CD4-positive, alpha-beta T cell (primary cell): ENCODE measurements at regions not wholly inside any gene's neighbourhood (a gene's known extent, or its start where the extent isn't known, plus 50 kb on each side); places are given as distances from the start of the nearest gene placed in this dataset.

ENCODE experiments used
- ATAC-seq: fragments of 200-7000 bp; cut with Tn5 transposase; one replicate; pipeline ENCODE4 v1.10.0; 2022; ENCODE audit warnings: mild to moderate bottlenecking; ENCODE audit not compliant: poor library complexity
- CTCF ChIA-PET: fragments of 350-600 bp; sonication (Branson Sonifier 250); formaldehyde crosslinking; loops from one replicate; lab custom pipeline; 2021; ENCODE audit warnings: antibody characterized with exemption, inconsistent platforms; lab: Charles Lee
- POLR2A ChIA-PET: fragments of 350-600 bp; sonication (Branson Sonifier 250); formaldehyde crosslinking; loops from one replicate; lab custom pipeline; 2021; ENCODE audit warnings: antibody characterized with exemption, inconsistent platforms; lab: Charles Lee
- DNase-seq, 14 experiments: peaks; one replicate each; pipeline ENCODE4 v3.0.0-alpha.2; 2013 to 2020; ENCODE audit warnings: mixed read lengths in 2 of 14
- H3K27ac ChIP-seq, 2 donors: one replicate each; pipeline versions ENCODE4 v1.5.1 to v1.7.0; 2013; ENCODE audit warnings: low read length in 2 of 2, low read depth in 1 of 2, mild to moderate bottlenecking in 1 of 2
- H3K27me3 ChIP-seq, 2 experiments: 1 replicate in 1 of 2; 2 replicates in 1 of 2; pipeline versions ENCODE4 v1.6.1 to v1.7.0; 2013; ENCODE audit warnings: low read length in 2 of 2, control low read depth in 1 of 2, mild to moderate bottlenecking in 1 of 2, moderate library complexity in 1 of 2; ENCODE audit not compliant: insufficient read depth in 2 of 2, control insufficient read depth in 1 of 2
- H3K36me3 ChIP-seq: one replicate; pipeline ENCODE4 v1.6.1; 2013; ENCODE audit warnings: low read length, control low read depth; ENCODE audit not compliant: insufficient read depth
- H3K4me1 ChIP-seq: one replicate; pipeline ENCODE4 v1.6.1; 2013; ENCODE audit warnings: low read length, control low read depth; ENCODE audit not compliant: insufficient read depth
- H3K4me3 ChIP-seq: one replicate; pipeline ENCODE4 v1.5.1; 2013; ENCODE audit warnings: mild to moderate bottlenecking, low read length, moderate library complexity
- H3K9me3 ChIP-seq, 2 experiments: 1 replicate in 1 of 2; 2 replicates in 1 of 2; pipeline versions ENCODE4 v1.6.1 to v1.7.0; 2013; ENCODE audit warnings: low read length in 2 of 2, mild to moderate bottlenecking in 2 of 2, control low read depth in 1 of 2, moderate library complexity in 1 of 2; ENCODE audit not compliant: control insufficient read depth in 1 of 2, insufficient read depth in 1 of 2
- H3K27ac Mint-ChIP-seq: one replicate; pipeline ENCODE4 v1.8.0; 2020; ENCODE audit warnings: mixed read lengths
- H3K27me3 Mint-ChIP-seq: one replicate; pipeline ENCODE4 v1.8.0; 2021; ENCODE audit warnings: mixed read lengths
- H3K36me3 Mint-ChIP-seq: one replicate; pipeline ENCODE4 v1.8.0; 2021; ENCODE audit warnings: low read depth, mixed read lengths
- H3K4me1 Mint-ChIP-seq: one replicate; pipeline ENCODE4 v1.8.0; 2021; ENCODE audit warnings: low read depth, mixed read lengths
- H3K4me3 Mint-ChIP-seq: one replicate; pipeline ENCODE4 v1.8.0; 2020; ENCODE audit warnings: mild to moderate bottlenecking, mixed read lengths
- H3K9me3 Mint-ChIP-seq: one replicate; pipeline ENCODE4 v1.8.0; 2020; ENCODE audit warnings: mixed read lengths
- CTCF ChIP-seq: fragments of 200-600 bp; IDR thresholded peaks from one replicate; pipeline ENCODE4 v1.8.0; 2022; ENCODE audit warnings: antibody characterized with exemption, mild to moderate bottlenecking
- intact Hi-C, 2 experiments: fragments of 100-400 bp; cut with DNase I in 1 of 2; cut with micrococcal nuclease in 1 of 2; formaldehyde crosslinking; loops; one replicate each; pipeline versions ENCODE4 v1.15.1 to v1.9.0; 2023 to 2025; cut with DNase I, micrococcal nuclease

GRCh38 chr10:78527296-78527695 lies 493.6 kb downstream of the RPS24 start:
- TF ChIP-seq CTCF, result no peak
- Mint-ChIP-seq H3K4me3 (no peak overlapping the region), H3K27ac (no peak overlapping the region), H3K27me3 (peaks cover 4% of the 10 kb centered on the region), H3K4me1 (no peaks in the 10 kb centered on the region), H3K9me3 (no peaks in the 10 kb centered on the region), H3K36me3 (no peaks in the 10 kb centered on the region)
- intact Hi-C loops, result no loop called here
- H3K27ac ChIP-seq, result no peak overlapping the region
- ChIA-PET CTCF (no interaction called here), POLR2A (no interaction called here)
- DNase-seq (no peak), ATAC-seq (no peak)
- H3K4me3 ChIP-seq, result no peak overlapping the region
- H3K27me3 ChIP-seq, result peaks cover 0 to 4% of the 10 kb centered on the region in 2 experiments
- H3K4me1 ChIP-seq, result no peaks in the 10 kb centered on the region
- no peaks in the 10 kb centered on the region for H3K36me3 ChIP-seq
- no peaks in the 10 kb centered on the region for H3K9me3 ChIP-seq

- no peaks in the 10 kb centered on the region for H3K36me3 ChIP-seq
- POLR2A ChIA-PET, result no interaction called here
- no peaks in the 10 kb centered on the region for H3K9me3 Mint-ChIP-seq
- peaks cover 4% of the 10 kb centered on the region for H3K27me3 Mint-ChIP-seq
- H3K4me1 Mint-ChIP-seq, result no peaks in the 10 kb centered on the region
- ATAC-seq, result no peak
- no peaks in the 10 kb centered on the region for H3K36me3 Mint-ChIP-seq
- H3K27ac ChIP-seq, result no peak overlapping the region
- H3K27ac Mint-ChIP-seq, result no peak overlapping the region
- H3K27me3 ChIP-seq, result peaks cover 0 to 4% of the 10 kb centered on the region in 2 experiments
- intact Hi-C loops, result no loop called here
- DNase-seq, result no peak
- no peaks in the 10 kb centered on the region for H3K9me3 ChIP-seq
- TF ChIP-seq CTCF, result no peak
- H3K4me3 Mint-ChIP-seq, result no peak overlapping the region
- no peaks in the 10 kb centered on the region for H3K4me1 ChIP-seq
- H3K4me3 ChIP-seq, result no peak overlapping the region
- CTCF ChIA-PET, result no interaction called here
Observed at GRCh38 chr10:78528749-78529204, 495.1 kb downstream of the RPS24 start.

- Mint-ChIP-seq H3K27me3 (peaks cover 4% of the 10 kb centered on the region), H3K36me3 (no peaks in the 10 kb centered on the region), H3K9me3 (no peaks in the 10 kb centered on the region), H3K4me3 (no peak overlapping the region), H3K27ac (no peak overlapping the region), H3K4me1 (no peaks in the 10 kb centered on the region)
- no peak for DNase-seq
- ChIA-PET POLR2A (no interaction called here), CTCF (no interaction called here)
- no peaks in the 10 kb centered on the region for H3K9me3 ChIP-seq
- H3K27ac ChIP-seq, result no peak overlapping the region
- H3K36me3 ChIP-seq, result no peaks in the 10 kb centered on the region
- H3K4me1 ChIP-seq, result no peaks in the 10 kb centered on the region
- intact Hi-C loops, result no loop called here
- H3K27me3 ChIP-seq, result peaks cover 0 to 4% of the 10 kb centered on the region in 2 experiments
- TF ChIP-seq CTCF, result no peak
- no peak overlapping the region for H3K4me3 ChIP-seq
- ATAC-seq, result no peak
Observed at GRCh38 chr10:78529262-78529661, 495.6 kb downstream of the RPS24 start.
